Breast epithelium (tissue), 4 donors: ENCODE measurements at regions not wholly inside any gene's neighbourhood (a gene's known extent, or its start where the extent isn't known, plus 50 kb on each side); places are given as distances from the start of the nearest gene placed in this dataset.

Experiments used
- DNase-seq, 2 donors: peaks; one replicate each; pipeline ENCODE4 v3.0.0-alpha.2; 2019; ENCODE audit warnings: low spot score in 2 of 2
- H3K27ac ChIP-seq, 2 donors: fragments of 200-600 bp; sonication (generic) in 1 of 2; one replicate each; pipeline ENCODE4 v1.5.1; 2016 to 2019; ENCODE audit warnings: mild to moderate bottlenecking in 1 of 2
- H3K27me3 ChIP-seq, 2 donors: fragments of 200-600 bp; sonication (generic) in 1 of 2; one replicate each; pipeline versions ENCODE4 v1.5.1 to v1.6.0; 2017 to 2019; ENCODE audit warnings: control low read depth in 1 of 2, mild to moderate bottlenecking in 1 of 2
- H3K36me3 ChIP-seq: fragments of 200-600 bp; one replicate; pipeline ENCODE4 v1.5.1; 2019
- H3K4me1 ChIP-seq, 2 donors: fragments of 200-600 bp; sonication (generic); one replicate each; pipeline ENCODE4 v1.5.1; 2016 to 2019; ENCODE audit warnings: control low read depth in 1 of 2
- H3K4me3 ChIP-seq, 3 donors: fragments of 200-600 bp; sonication (generic); 1 replicate in 2 of 3; 2 replicates in 1 of 3; pipeline ENCODE4 v1.5.1; 2016 to 2019; ENCODE audit warnings: mild to moderate bottlenecking in 3 of 3, moderate library complexity in 2 of 3
- H3K9me3 ChIP-seq, 2 donors: fragments of 200-600 bp; sonication (generic) in 1 of 2; one replicate each; pipeline ENCODE4 v1.5.1; 2016 to 2019; ENCODE audit warnings: control low read depth in 1 of 2
- CTCF ChIP-seq, 3 donors: fragments of 450-650 bp; IDR thresholded peaks; one replicate each; pipeline ENCODE4 v1.5.1; 2016 to 2017; ENCODE audit warnings: antibody characterized with exemption in 3 of 3, mild to moderate bottlenecking in 3 of 3, moderate library complexity in 3 of 3
- POLR2A ChIP-seq: fragments of 450-650 bp; IDR thresholded peaks from one replicate; pipeline ENCODE4 v1.6.1; 2016; ENCODE audit warnings: antibody characterized with exemption, mild to moderate bottlenecking, moderate library complexity
- POLR2AphosphoS5 ChIP-seq, 3 donors: sonication (generic); formaldehyde crosslinking; IDR thresholded peaks; one replicate each; pipeline ENCODE4 v1.6.1; 2017; ENCODE audit warnings: antibody characterized with exemption in 3 of 3
- intact Hi-C: fragments of 100-400 bp; cut with DNase I; formaldehyde crosslinking; loops from one replicate; pipeline ENCODE4 v1.15.1; 2023; ENCODE audit warnings: low total_unique reads

GRCh38 chr1:162916821-162917613 lies 56.0 kb upstream of the CCDC190 start:
- Histone ChIP-seq H3K27me3 (no peaks in the 10 kb centered on the region), H3K4me3 (no peak overlapping the region), H3K4me1 (no peaks in the 10 kb centered on the region), H3K9me3 (peaks cover 3 to 7% of the 10 kb centered on the region in 2 donors), H3K36me3 (no peaks in the 10 kb centered on the region), H3K27ac (no peak overlapping the region)
- no peak for DNase-seq
- TF ChIP-seq CTCF (IDR thresholded peaks at IDR 0.05) (no peak), POLR2AphosphoS5 (IDR thresholded peaks at IDR 0.05) (no peak), POLR2A (no peak)
- intact Hi-C loops, result no loop called here

GRCh38 chr1:162916407-162916806 lies 55.4 kb upstream of the CCDC190 start:
- Histone ChIP-seq H3K4me1 (no peaks in the 10 kb centered on the region), H3K4me3 (no peak overlapping the region), H3K27ac (no peak overlapping the region), H3K27me3 (no peaks in the 10 kb centered on the region), H3K9me3 (peaks cover 7 to 9% of the 10 kb centered on the region in 2 donors), H3K36me3 (no peaks in the 10 kb centered on the region)
- intact Hi-C loops, result no loop called here
- TF ChIP-seq POLR2AphosphoS5 (IDR thresholded peaks at IDR 0.05), result no peak
- no peak for TF ChIP-seq POLR2A
- no peak for DNase-seq

GRCh38 chr1:162914601-162915000 lies 53.6 kb upstream of the CCDC190 start:
- H3K4me3 ChIP-seq, result no peak overlapping the region
- no peaks in the 10 kb centered on the region for H3K36me3 ChIP-seq
- H3K27ac ChIP-seq, result peak overlapping the region; percentile 40 to 74
- no peaks in the 10 kb centered on the region for H3K27me3 ChIP-seq
- no peak for DNase-seq
- H3K9me3 ChIP-seq, result peaks cover 7 to 9% of the 10 kb centered on the region in 2 donors
- intact Hi-C loops, result no loop called here
- no peak for TF ChIP-seq POLR2AphosphoS5 (IDR thresholded peaks at IDR 0.05)
- TF ChIP-seq CTCF (IDR thresholded peaks at IDR 0.05), result no peak
- TF ChIP-seq POLR2A, result no peak
- no peaks in the 10 kb centered on the region for H3K4me1 ChIP-seq

DNA sequence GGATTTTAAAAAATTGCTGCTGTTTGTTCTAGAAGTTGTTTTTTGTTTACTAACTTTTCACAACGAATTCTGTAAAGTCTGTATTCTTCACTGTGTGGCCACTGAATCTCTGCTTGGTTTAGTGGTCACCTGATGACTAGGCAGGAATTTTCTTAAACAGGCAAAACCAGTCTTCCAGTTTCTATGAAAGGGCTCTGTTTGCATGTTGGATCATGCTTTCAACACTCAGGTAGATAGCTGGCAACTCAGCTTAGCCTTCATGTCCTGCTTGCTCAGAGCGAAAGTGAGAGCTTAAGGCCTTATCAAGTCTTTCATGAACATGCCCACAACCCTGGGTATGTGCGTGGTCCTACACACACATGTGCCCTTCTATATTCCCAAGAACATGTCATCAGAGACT lies 52.4 kb upstream of the CCDC190 start:
- Histone ChIP-seq H3K9me3 (peaks cover 7 to 9% of the 10 kb centered on the region in 2 donors), H3K27me3 (no peaks in the 10 kb centered on the region), H3K36me3 (no peaks in the 10 kb centered on the region), H3K4me3 (no peak overlapping the region), H3K4me1 (no peaks in the 10 kb centered on the region), H3K27ac (peak overlapping the region; percentile 74 to 81)
- TF ChIP-seq CTCF (IDR thresholded peaks at IDR 0.05), result no peak
- no peak for TF ChIP-seq POLR2AphosphoS5 (IDR thresholded peaks at IDR 0.05)
- TF ChIP-seq POLR2A, result no peak
- DNase-seq, result peak in 1 of 2 donors; percentile 48
- intact Hi-C loops, result no loop called here

DNA sequence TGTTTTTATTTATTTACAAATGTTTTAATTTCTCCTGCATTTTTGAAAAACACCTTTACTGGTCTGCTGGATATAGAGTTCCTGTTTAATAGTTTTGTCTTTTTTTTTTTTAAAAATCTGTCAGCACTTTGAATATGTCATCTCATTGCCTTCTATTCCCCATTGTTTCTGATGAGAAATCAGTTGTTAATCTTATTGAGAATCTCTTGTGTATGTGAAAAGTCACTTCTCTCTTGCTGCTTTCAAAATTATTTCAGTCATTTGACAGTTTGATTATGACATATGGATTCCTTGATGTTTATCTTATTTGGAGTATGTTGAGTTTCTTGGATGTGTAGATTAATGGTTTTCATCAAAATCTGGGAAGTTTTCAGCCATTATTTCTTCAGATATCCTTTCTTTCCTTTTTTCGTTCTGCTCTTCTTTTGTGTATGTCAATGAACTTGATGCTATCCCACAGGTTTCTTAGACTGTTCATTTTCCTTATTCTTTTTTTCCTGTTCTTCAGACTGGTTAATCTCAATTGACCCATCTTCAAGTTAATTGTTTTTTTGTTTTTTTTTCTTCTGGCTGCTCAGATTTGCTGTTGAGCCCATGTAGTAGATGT lies 51.2 kb upstream of the CCDC190 start:
- Histone ChIP-seq H3K27me3 (no peaks in the 10 kb centered on the region), H3K4me3 (no peak overlapping the region), H3K9me3 (peaks cover 7 to 9% of the 10 kb centered on the region in 2 donors), H3K27ac (no peak overlapping the region), H3K36me3 (no peaks in the 10 kb centered on the region), H3K4me1 (no peaks in the 10 kb centered on the region)
- no peak for TF ChIP-seq POLR2A
- TF ChIP-seq CTCF (IDR thresholded peaks at IDR 0.05), result no peak
- no peak for TF ChIP-seq POLR2AphosphoS5 (IDR thresholded peaks at IDR 0.05)
- intact Hi-C loops, result no loop called here
- no peak for DNase-seq
